ENCODE measurements at regions not wholly inside any gene's neighbourhood (a gene's known extent, or its start where the extent isn't known, plus 50 kb on each side); places are given as distances from the start of the nearest gene placed in this dataset.

DNA sequence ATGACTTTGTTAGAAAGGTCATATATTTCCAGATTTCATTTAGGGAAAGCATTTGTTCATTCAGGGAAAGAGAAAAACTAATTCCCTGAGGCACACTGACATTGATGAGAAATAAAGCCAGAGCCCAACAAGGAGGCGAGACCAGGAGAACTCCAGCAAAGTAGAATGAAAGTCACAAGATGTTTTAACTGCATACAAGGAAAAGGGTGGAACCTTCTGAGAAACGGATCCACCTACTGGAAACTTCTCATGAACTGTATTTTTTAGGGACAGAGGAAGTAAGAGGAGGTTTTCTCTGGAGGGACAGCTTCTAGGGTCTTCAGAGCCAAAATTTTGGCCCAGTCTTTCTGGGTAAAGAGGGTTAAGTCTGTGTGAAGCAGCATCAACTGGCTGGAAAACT, 548.2 kb upstream of the PIK3C3 start:
- no peaks in the 10 kb centered on the region for H3K9me3 ChIP-seq (ENCODE audit: control insufficient read depth in 1 of 2, low read length in 2 of 2)
- intact Hi-C loops (cut with micrococcal nuclease), result no loop called here
- H3K4me3 ChIP-seq (ENCODE audit: low read length in 2 of 2), result no peak overlapping the region
- H3K4me1 ChIP-seq (ENCODE audit: insufficient read depth, low read length), result no peaks in the 10 kb centered on the region
- Mint-ChIP-seq H3K4me1 (no peaks in the 10 kb centered on the region), H3K27ac (no peak overlapping the region), H3K4me3 (no peak overlapping the region), H3K27me3 (no peaks in the 10 kb centered on the region), H3K36me3 (no peaks in the 10 kb centered on the region), H3K9me3 (peaks cover 0 to 26% (median 1%) of the 10 kb centered on the region in 8 donors)
- ChIA-PET CTCF (ENCODE audit: partially characterized antibody) (no interaction called here), POLR2A (ENCODE audit: partially characterized antibody) (no interaction called here)
- no peaks in the 10 kb centered on the region for H3K27me3 ChIP-seq (ENCODE audit: insufficient read depth, low read length)
- no peak for DNase-seq
- H3K36me3 ChIP-seq (ENCODE audit: insufficient read depth, low read length), result no peaks in the 10 kb centered on the region
- H3K27ac ChIP-seq (ENCODE audit: low read depth, low read length), result no peak overlapping the region

DNA sequence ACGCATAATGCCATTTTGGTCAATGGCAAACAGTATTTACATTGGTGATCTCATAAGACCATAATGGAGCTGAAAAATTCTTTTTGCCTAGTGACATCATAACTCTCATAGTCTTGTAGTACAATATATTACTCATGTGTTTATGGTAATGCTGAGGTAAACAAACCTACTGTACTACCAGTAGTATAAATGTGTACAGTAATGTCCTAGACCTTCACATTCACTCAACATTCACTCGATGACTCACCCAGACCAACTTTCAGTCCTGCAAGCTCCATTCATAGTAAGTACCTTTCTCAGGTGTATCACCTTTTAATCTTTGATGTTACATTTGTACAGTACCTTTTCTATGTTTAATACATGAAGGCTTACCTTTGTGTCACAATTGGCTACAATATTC, 558.2 kb upstream of the PIK3C3 start:
- no peak overlapping the region for H3K27ac ChIP-seq (ENCODE audit: low read depth, low read length)
- Mint-ChIP-seq H3K27me3 (no peaks in the 10 kb centered on the region), H3K4me1 (no peaks in the 10 kb centered on the region), H3K27ac (no peak overlapping the region), H3K9me3 (peaks cover 0 to 13% (median 2%) of the 10 kb centered on the region in 8 donors), H3K36me3 (no peaks in the 10 kb centered on the region), H3K4me3 (no peak overlapping the region)
- no peaks in the 10 kb centered on the region for H3K27me3 ChIP-seq (ENCODE audit: insufficient read depth, low read length)
- CTCF ChIA-PET (ENCODE audit: partially characterized antibody), result no interaction called here
- no peak overlapping the region for H3K4me3 ChIP-seq (ENCODE audit: low read length in 2 of 2)
- POLR2A ChIA-PET (ENCODE audit: partially characterized antibody), result no interaction called here
- intact Hi-C loops (cut with micrococcal nuclease), result no loop called here
- no peaks in the 10 kb centered on the region for H3K4me1 ChIP-seq (ENCODE audit: insufficient read depth, low read length)
- H3K9me3 ChIP-seq (ENCODE audit: control insufficient read depth in 1 of 2, low read length in 2 of 2), result no peaks in the 10 kb centered on the region
- DNase-seq, result no peak
- no peaks in the 10 kb centered on the region for H3K36me3 ChIP-seq (ENCODE audit: insufficient read depth, low read length)

DNA sequence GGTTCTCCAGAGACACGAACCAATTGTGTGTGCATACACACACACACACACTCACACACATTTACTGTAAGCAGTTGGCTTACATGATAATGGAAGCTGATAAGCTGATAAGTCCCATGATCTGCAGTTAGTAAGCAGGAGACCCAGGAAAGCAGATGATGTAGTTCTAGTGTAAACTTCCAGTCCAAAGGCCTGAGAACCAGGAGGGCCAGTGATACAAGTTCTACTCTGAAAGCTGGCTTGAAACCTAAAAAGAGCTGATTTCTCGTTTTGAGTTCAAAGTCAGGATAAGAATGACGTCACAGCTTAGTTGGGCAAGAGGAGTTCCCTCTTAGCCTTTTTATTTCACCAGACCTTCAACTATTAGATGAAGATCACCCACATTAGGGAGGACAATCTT, 558.8 kb upstream of the PIK3C3 start:
- H3K9me3 Mint-ChIP-seq, result peaks cover 0 to 13% (median 3%) of the 10 kb centered on the region in 8 donors
- no peaks in the 10 kb centered on the region for H3K27me3 ChIP-seq (ENCODE audit: insufficient read depth, low read length)
- no peaks in the 10 kb centered on the region for H3K4me1 ChIP-seq (ENCODE audit: insufficient read depth, low read length)
- intact Hi-C loops (cut with micrococcal nuclease), result no loop called here
- H3K27me3 Mint-ChIP-seq, result no peaks in the 10 kb centered on the region
- CTCF ChIA-PET (ENCODE audit: partially characterized antibody), result no interaction called here
- POLR2A ChIA-PET (ENCODE audit: partially characterized antibody), result no interaction called here
- no peaks in the 10 kb centered on the region for H3K9me3 ChIP-seq (ENCODE audit: control insufficient read depth in 1 of 2, low read length in 2 of 2)
- H3K27ac ChIP-seq (ENCODE audit: low read depth, low read length), result no peak overlapping the region
- no peak for DNase-seq
- H3K36me3 ChIP-seq (ENCODE audit: insufficient read depth, low read length), result no peaks in the 10 kb centered on the region
- H3K36me3 Mint-ChIP-seq, result no peaks in the 10 kb centered on the region
- H3K27ac Mint-ChIP-seq, result no peak overlapping the region
- H3K4me3 Mint-ChIP-seq, result no peak overlapping the region
- no peak overlapping the region for H3K4me3 ChIP-seq (ENCODE audit: low read length in 2 of 2)
- no peaks in the 10 kb centered on the region for H3K4me1 Mint-ChIP-seq

DNA sequence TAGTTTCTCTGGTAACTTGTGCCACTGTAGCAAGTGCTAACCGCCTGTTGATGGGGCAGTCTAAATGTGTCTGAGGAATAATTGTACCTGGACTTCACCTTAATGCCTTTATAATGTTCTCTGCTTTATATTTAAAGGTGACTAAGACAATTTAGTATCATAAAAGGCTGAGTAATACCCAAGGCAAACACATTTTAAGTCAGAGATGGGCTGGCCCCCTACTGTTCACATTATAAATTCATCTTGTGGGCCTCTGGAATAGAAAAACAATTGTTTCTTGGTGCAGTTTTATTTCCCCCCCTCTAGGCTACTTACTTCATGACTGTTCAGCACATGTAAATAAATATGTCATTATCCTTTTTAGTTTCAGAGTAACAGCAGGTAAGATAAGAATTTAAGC, 559.3 kb upstream of the PIK3C3 start:
- H3K9me3 Mint-ChIP-seq, result peaks cover 0 to 13% (median 3%) of the 10 kb centered on the region in 8 donors
- no peaks in the 10 kb centered on the region for H3K27me3 Mint-ChIP-seq

DNA sequence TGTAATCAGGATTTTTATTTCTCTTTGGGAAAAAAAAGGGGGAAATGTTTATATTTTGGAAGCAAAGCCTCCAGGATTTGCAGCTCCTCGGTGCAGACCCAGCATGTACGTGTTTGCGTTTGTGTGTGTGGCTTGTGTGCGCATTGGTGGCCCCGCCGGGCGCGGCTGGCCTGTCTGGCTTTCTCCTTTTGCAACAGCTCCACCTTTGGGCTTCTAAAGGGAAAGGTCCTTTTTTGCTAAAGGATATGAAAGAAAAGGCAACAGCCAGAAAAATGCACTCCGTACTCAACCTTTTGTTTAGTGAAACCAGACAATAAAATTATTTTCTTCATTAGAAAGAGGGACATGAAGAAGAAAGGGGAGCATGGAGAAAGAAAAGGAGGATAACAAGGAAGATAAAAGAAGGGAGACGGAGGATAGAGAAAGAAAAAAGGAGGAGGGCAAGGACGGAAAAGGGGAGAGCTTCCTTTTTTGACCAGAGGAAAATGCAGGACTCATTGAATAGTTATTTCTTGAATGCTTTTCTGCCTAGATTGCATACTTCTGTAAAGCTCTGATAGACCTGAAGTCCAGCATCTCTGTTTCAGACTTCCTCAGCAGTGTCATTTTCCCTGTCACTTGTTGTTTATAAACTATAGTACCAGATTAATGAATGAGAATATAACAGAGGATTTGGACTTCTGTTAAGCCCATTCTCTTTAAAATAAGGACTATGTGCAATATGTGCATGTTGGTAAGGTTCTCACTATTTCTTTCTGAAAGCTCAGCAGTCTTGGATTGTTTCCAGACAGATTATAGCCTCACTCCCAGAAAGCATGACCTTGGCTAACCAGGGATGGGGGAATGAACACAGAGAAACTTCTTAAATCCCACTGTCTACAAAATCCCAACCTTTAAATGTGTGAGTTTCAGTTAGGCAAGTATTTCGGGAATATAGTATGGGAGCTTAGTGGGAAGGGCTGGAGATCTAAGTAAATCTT, 563.1 kb upstream of the PIK3C3 start:
- Mint-ChIP-seq H3K27me3 (no peaks in the 10 kb centered on the region), H3K9me3 (peaks cover 0 to 9% (median 3%) of the 10 kb centered on the region in 8 donors), H3K4me3 (no peak overlapping the region), H3K36me3 (no peaks in the 10 kb centered on the region), H3K4me1 (no peaks in the 10 kb centered on the region), H3K27ac (no peak overlapping the region)
- Histone ChIP-seq H3K27me3 (ENCODE audit: insufficient read depth, low read length) (no peaks in the 10 kb centered on the region), H3K9me3 (ENCODE audit: control insufficient read depth in 1 of 2, low read length in 2 of 2) (no peaks in the 10 kb centered on the region), H3K4me3 (ENCODE audit: low read length in 2 of 2) (no peak overlapping the region), H3K27ac (ENCODE audit: low read depth, low read length) (no peak overlapping the region), H3K4me1 (ENCODE audit: insufficient read depth, low read length) (no peaks in the 10 kb centered on the region), H3K36me3 (ENCODE audit: insufficient read depth, low read length) (no peaks in the 10 kb centered on the region)
- ChIA-PET CTCF (ENCODE audit: partially characterized antibody) (no interaction called here), POLR2A (ENCODE audit: partially characterized antibody) (no interaction called here)
- intact Hi-C loops (cut with micrococcal nuclease), result no loop called here
- DNase-seq, result no peak

More for the DNA sequence above, 559.3 kb upstream of the PIK3C3 start:
- Histone ChIP-seq H3K4me3 (ENCODE audit: low read length in 2 of 2) (no peak overlapping the region), H3K36me3 (ENCODE audit: insufficient read depth, low read length) (no peaks in the 10 kb centered on the region), H3K27ac (ENCODE audit: low read depth, low read length) (no peak overlapping the region), H3K4me1 (ENCODE audit: insufficient read depth, low read length) (no peaks in the 10 kb centered on the region), H3K27me3 (ENCODE audit: insufficient read depth, low read length) (no peaks in the 10 kb centered on the region), H3K9me3 (ENCODE audit: control insufficient read depth in 1 of 2, low read length in 2 of 2) (no peaks in the 10 kb centered on the region)
- H3K27ac Mint-ChIP-seq, result no peak overlapping the region
- intact Hi-C loops (cut with micrococcal nuclease), result no loop called here
- H3K4me1 Mint-ChIP-seq, result no peaks in the 10 kb centered on the region
- ChIA-PET POLR2A (ENCODE audit: partially characterized antibody) (no interaction called here), CTCF (ENCODE audit: partially characterized antibody) (no interaction called here)
- DNase-seq, result no peak
- H3K4me3 Mint-ChIP-seq, result no peak overlapping the region
- no peaks in the 10 kb centered on the region for H3K36me3 Mint-ChIP-seq

DNA sequence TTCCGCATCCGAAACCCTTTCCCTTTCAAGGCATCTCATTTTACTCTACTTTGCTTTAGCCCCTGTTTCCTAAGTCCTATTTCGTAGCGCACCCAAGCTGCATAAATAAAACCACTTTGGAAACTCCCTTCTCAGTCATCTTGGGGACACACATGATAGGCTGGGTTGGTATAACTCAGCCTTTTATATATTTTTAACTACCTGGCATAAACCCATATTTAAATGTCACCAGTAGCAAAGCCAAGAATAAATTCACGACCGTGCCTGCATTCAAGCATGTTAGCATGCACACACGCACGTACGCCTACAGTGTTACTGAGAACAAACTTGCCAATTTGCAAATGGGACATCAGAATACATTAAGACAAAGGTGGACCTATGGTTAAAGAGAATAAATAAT, 564.7 kb upstream of the PIK3C3 start:
- H3K9me3 Mint-ChIP-seq, result peaks cover 0 to 9% (median 3%) of the 10 kb centered on the region in 8 donors
- Histone ChIP-seq H3K4me1 (ENCODE audit: insufficient read depth, low read length) (no peaks in the 10 kb centered on the region), H3K36me3 (ENCODE audit: insufficient read depth, low read length) (no peaks in the 10 kb centered on the region), H3K27ac (ENCODE audit: low read depth, low read length) (no peak overlapping the region), H3K4me3 (ENCODE audit: low read length in 2 of 2) (no peak overlapping the region), H3K9me3 (ENCODE audit: control insufficient read depth in 1 of 2, low read length in 2 of 2) (no peaks in the 10 kb centered on the region), H3K27me3 (ENCODE audit: insufficient read depth, low read length) (no peaks in the 10 kb centered on the region)
- ChIA-PET CTCF (ENCODE audit: partially characterized antibody) (no interaction called here), POLR2A (ENCODE audit: partially characterized antibody) (no interaction called here)
- no peaks in the 10 kb centered on the region for H3K4me1 Mint-ChIP-seq
- H3K27me3 Mint-ChIP-seq, result no peaks in the 10 kb centered on the region
- intact Hi-C loops (cut with micrococcal nuclease), result no loop called here
- DNase-seq, result no peak
- H3K4me3 Mint-ChIP-seq, result no peak overlapping the region
- H3K36me3 Mint-ChIP-seq, result no peaks in the 10 kb centered on the region
- no peak overlapping the region for H3K27ac Mint-ChIP-seq

DNA sequence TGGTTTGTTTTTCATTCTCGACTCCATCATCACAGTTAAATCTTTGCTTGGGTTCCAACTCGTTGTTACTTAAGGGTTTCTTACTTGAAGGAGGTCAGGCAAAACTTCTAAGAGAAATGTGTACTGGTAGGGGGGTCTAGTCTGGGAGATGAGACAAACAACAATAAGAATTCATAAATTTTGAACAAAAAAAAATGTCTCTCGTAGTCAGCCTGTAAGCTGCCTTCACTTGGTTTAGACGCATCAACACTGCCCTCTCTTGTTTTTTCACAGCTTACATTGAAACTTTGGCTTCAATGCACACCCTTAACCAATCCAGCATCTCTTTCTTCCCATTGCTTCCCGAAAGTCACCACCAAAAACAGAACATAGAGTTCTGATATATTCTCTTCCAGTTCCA, 576.4 kb upstream of the PIK3C3 start:
- no peak overlapping the region for H3K4me3 Mint-ChIP-seq
- Histone ChIP-seq H3K27ac (ENCODE audit: low read depth, low read length) (no peak overlapping the region), H3K27me3 (ENCODE audit: insufficient read depth, low read length) (no peaks in the 10 kb centered on the region), H3K4me3 (ENCODE audit: low read length in 2 of 2) (no peak overlapping the region), H3K4me1 (ENCODE audit: insufficient read depth, low read length) (no peaks in the 10 kb centered on the region), H3K36me3 (ENCODE audit: insufficient read depth, low read length) (no peaks in the 10 kb centered on the region), H3K9me3 (ENCODE audit: control insufficient read depth in 1 of 2, low read length in 2 of 2) (no peaks in the 10 kb centered on the region)
- H3K4me1 Mint-ChIP-seq, result no peaks in the 10 kb centered on the region
- intact Hi-C loops (cut with micrococcal nuclease), result no loop called here
- POLR2A ChIA-PET (ENCODE audit: partially characterized antibody), result no interaction called here
- CTCF ChIA-PET (ENCODE audit: partially characterized antibody), result no interaction called here
- H3K27me3 Mint-ChIP-seq, result no peaks in the 10 kb centered on the region
- peak overlapping the region in 1 of 7 donors; percentile 21 for H3K27ac Mint-ChIP-seq
- H3K9me3 Mint-ChIP-seq, result peaks cover under 1 to 20% (median 10%) of the 10 kb centered on the region in 8 donors
- no peak for DNase-seq
- H3K36me3 Mint-ChIP-seq, result no peaks in the 10 kb centered on the region

Measured in CD4-positive, alpha-beta memory T cell (primary cell).